ENCODE measurements at regions not wholly inside any gene's neighbourhood (a gene's known extent, or its start where the extent isn't known, plus 50 kb on each side); places are given as distances from the start of the nearest gene placed in this dataset.

- Mint-ChIP-seq H3K4me1 (peaks cover 17% of the 10 kb centered on the region), H3K9me3 (peaks cover 19% of the 10 kb centered on the region), H3K36me3 (ENCODE audit: low read depth) (peaks cover 14% of the 10 kb centered on the region), H3K27me3 (no peaks in the 10 kb centered on the region), H3K4me3 (no peak overlapping the region), H3K27ac (no peak overlapping the region)
- DNase-seq: no peak
- ChIA-PET CTCF (interaction anchor here (2.2 to 2.9 kb wide), 2 partner anchors 10 to 15 kb away, joined by 7 to 9 read pairs; no protein-coding TSS in a partner anchor), POLR2A (no interaction called here)
Measured at GRCh38 chr6:20351534-20351933, 50.1 kb upstream of the E2F3 start.
